Cerebellar cortex (tissue), 1 donor: ENCODE measurements at regions not wholly inside any gene's neighbourhood (a gene's known extent, or its start where the extent isn't known, plus 50 kb on each side); places are given as distances from the start of the nearest gene placed in this dataset.
"Not testable (repeated sequence)": the region's sequence is repeated elsewhere in the genome, so short reads cannot be mapped to it uniquely, and the experiment has no call there.

Source experiments
- DNase-seq: peaks from one replicate; pipeline ENCODE4 v3.0.0-alpha.2; 2015; ENCODE audit warnings: low spot score

GRCh38 chr6:50962213-50962759 lies 143.6 kb downstream of the TFAP2B start:
- no peak for DNase-seq

- no peak for DNase-seq
Measured at GRCh38 chr6:50963952-50964351, 145.3 kb downstream of the TFAP2B start.

GRCh38 chr6:50965495-50965894 lies 146.8 kb downstream of the TFAP2B start:
- no peak for DNase-seq

- DNase-seq: no peak
Measured at GRCh38 chr6:50966532-50966931, 147.9 kb downstream of the TFAP2B start.

- DNase-seq: no peak
Measured at GRCh38 chr6:50966986-50967385, 148.3 kb downstream of the TFAP2B start.

- DNase-seq: not testable (repeated sequence)
Measured at GRCh38 chr6:50968246-50968645, 149.6 kb downstream of the TFAP2B start.

- no peak for DNase-seq
Measured at GRCh38 chr6:50970908-50971307, 152.2 kb downstream of the TFAP2B start.

- DNase-seq: no peak
Measured at GRCh38 chr6:50973464-50973863, 154.8 kb downstream of the TFAP2B start.

GRCh38 chr6:50974319-50974718 lies 155.6 kb downstream of the TFAP2B start:
- no peak for DNase-seq

- DNase-seq: no peak
Measured at GRCh38 chr6:50975216-50975615, 156.5 kb downstream of the TFAP2B start.

- no peak for DNase-seq
Measured at GRCh38 chr6:50976907-50977306, 158.2 kb downstream of the TFAP2B start.

GRCh38 chr6:50977796-50978195 lies 159.1 kb downstream of the TFAP2B start:
- DNase-seq: no peak

GRCh38 chr6:50978380-50979170 lies 159.9 kb downstream of the TFAP2B start:
- no peak for DNase-seq

- DNase-seq: no peak
Measured at GRCh38 chr6:50979171-50979525, 160.5 kb downstream of the TFAP2B start.

GRCh38 chr6:50984135-50984534 lies 165.5 kb downstream of the TFAP2B start:
- DNase-seq: no peak

- no peak for DNase-seq
Measured at GRCh38 chr6:50986319-50986718, 167.6 kb downstream of the TFAP2B start.

GRCh38 chr6:50989123-50989522 lies 170.5 kb downstream of the TFAP2B start:
- DNase-seq: no peak

- no peak for DNase-seq
Measured at GRCh38 chr6:50990750-50991446, 172.2 kb downstream of the TFAP2B start.

GRCh38 chr6:50992232-50992631 lies 173.6 kb downstream of the TFAP2B start:
- DNase-seq: no peak

GRCh38 chr6:50992704-50993625 lies 174.3 kb downstream of the TFAP2B start:
- DNase-seq: no peak

- DNase-seq: no peak
Measured at GRCh38 chr6:50993941-50994720, 175.5 kb downstream of the TFAP2B start.
